Kidney capillary endothelial cell (primary cell): ENCODE measurements at regions not wholly inside any gene's neighbourhood (a gene's known extent, or its start where the extent isn't known, plus 50 kb on each side); places are given as distances from the start of the nearest gene placed in this dataset.
"Not testable (repeated sequence)": the region's sequence is repeated elsewhere in the genome, so short reads cannot be mapped to it uniquely, and the experiment has no call there.

ENCODE experiments used
- DNase-seq: peaks from one replicate; pipeline ENCODE4 v3.0.0-alpha.2; 2018; ENCODE audit warnings: low spot score

DNA sequence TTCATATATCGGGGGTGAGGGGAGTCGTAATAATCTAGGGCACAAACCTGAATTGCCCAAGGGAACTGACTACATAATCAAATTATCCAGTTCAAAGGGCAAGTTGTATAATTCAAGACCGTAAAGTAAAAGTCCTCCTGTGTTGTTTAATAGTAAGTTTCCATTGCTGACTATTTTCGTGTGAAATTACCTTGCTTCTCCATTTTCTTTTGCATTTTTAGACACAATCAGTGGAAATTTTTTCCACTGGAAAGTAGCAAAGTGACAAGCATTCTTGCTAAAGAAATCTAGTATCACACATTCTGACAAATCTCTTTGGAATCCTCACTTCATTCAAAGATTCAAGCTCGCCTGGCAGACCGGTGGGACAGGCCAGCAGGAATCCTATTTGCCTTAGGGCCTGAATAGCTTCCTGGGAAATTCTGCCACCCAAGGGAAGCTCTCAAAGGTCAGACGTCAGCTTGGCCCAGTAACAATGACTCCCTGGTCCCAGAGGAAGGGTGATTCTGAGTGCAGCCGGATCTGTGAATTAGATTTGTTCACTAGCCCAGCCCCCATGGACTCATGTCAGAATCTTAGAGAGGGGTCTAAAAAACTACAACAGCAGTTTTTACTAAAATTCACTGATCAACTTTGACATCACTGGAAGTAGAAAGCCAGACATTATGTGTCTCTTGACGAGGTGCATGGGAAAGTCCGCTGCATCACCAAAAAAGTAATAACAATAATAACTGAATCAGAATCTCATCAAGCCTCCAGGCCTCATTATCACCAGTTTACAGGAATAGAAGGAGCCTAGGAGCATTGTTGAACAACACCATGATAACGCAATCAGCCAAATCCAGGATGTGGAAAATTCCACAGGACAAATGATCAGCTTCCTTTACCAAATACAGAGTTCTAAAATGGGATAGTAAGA, 161.0 kb downstream of the SKIDA1 start:
- peak; percentile 93 for DNase-seq

GRCh38 chr10:21363731-21364104, 161.8 kb downstream of the SKIDA1 start:
- no peak for DNase-seq

DNA sequence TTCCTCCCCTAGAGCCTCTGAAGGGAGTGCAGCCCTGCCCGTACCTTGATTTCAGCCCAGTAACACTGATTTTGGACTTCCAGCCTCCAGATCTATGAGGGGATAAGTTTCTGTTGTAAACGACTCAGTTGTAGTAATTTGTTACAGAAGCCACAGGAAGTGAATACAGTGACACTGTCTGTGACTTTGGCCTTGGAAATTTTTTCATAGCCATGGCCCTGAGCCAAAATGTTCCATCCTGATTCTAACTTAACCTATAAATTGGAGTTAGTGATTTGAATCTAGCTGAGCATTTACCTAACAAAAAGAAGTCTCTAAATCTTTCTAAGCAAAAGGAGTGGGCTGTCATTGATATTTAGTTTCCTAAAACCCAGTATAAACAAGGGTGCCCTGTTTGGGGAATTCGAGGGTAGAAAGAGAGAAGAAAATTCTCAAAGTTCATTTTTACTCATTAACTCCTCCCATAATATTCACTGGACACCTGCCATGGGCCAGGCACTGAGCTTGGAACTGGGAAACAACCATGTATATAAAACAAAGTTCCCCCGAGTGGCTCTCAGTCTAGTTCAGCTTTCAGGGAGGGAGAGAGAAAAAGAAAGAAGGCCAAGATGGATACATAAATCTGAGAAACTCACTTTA, 162.3 kb downstream of the SKIDA1 start:
- DNase-seq, result peak; percentile 24

GRCh38 chr10:21359202-21359601, 166.3 kb downstream of the SKIDA1 start:
- no peak for DNase-seq

- no peak for DNase-seq
Observed at GRCh38 chr10:21355591-21356011, 169.9 kb downstream of the SKIDA1 start.

- DNase-seq, result no peak
Observed at GRCh38 chr10:21352886-21353285, 172.6 kb downstream of the SKIDA1 start.

DNA sequence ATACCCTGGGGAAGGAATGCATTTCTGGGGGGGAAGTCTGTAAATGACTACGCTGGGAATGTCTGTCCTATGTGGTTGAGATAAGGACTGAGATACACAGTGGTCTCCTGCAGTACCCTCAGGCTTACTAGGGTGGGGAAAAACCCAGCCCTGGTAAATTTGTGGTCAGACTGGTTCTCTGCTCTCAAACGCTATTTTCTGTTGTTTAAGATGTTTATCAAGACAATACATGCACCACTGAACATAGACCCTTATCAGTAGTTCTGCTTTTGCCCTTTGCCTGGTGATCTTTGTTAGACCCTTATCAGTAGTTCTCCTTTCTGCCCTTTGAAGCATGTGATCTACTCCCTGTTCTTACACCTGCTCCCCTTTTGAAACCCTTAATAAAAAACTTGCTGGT, 173.9 kb downstream of the SKIDA1 start:
- DNase-seq, result not testable (repeated sequence)

DNA sequence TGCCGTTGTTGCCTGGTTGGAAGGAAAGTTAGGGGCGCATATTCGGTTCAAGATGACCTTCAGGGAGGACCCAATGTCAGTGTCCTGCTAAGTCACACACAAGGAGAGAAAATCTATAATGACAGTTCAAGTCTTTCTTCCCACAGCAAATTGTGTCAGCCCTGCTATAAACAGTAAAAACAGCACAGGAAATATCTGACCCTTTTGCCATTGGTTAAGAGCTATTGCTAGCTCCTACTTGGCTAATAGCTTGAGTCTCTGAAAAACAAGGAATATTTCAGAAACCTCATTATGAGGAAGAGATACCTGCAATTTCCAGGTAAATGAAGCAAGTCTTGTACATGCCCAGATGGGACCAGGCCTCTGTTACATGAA, 175.6 kb downstream of the SKIDA1 start:
- no peak for DNase-seq

DNA sequence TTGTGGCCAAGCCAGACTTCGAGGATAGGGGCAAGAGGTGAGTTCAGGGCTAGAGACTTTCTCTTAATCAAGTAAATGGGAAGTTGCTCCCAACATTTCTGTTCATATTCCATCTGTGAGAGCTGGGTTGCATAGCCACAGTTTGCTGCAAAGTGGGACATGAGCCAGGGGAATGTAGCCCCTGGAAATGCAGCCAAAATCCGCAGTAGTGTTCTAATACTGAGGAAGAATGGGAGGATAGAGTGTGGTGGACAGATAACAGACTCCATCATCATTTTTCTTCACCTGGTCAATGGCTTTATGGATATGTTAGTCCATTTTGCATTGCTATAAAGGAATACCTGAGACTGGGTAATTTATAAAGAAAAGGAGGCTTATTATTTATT, 177.7 kb downstream of the SKIDA1 start:
- no peak for DNase-seq

DNA sequence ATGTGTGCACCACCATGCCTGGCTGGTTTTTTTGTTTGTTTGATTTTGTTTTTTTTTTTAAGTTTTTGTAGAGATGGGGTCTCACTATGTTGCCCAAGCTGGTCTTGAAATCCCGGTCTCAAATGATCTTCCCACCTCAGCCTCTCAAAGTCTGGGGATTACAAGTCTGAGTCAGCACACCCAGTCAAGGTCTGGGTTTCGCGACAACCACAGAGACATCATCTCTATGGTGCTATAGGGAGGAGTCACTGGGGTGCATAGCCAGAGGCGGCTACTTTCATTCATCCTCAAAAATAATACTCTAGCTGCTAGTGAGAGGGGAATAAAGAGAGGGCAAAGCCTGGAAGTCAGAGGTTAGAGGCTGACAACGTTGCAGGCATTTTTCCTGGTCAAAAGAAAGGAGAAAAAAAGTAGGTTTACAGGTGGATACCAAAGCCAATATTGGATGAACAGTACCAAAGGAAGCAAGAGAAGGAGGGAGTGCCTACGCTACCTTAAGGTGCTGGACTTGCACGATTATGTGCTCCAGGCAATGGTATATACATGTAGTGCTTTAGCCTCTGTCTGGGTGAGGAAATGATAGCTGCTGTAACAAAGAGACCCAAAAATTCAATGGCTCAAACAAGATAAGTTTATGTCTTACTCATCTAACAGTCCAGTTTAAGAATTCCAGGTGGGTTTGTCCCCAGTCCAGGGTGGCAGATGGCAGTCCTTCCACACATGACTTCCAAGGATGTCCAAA, 178.3 kb downstream of the SKIDA1 start:
- DNase-seq, result no peak

- DNase-seq, result no peak
Observed at GRCh38 chr10:21343087-21343486, 182.4 kb downstream of the SKIDA1 start.

- DNase-seq, result not testable (repeated sequence)
Observed at GRCh38 chr10:21342499-21342898, 183.0 kb downstream of the SKIDA1 start.

GRCh38 chr10:21340331-21340730, 185.2 kb downstream of the SKIDA1 start:
- DNase-seq, result no peak

- no peak for DNase-seq
Observed at GRCh38 chr10:21337171-21337792, 188.2 kb downstream of the SKIDA1 start.

DNA sequence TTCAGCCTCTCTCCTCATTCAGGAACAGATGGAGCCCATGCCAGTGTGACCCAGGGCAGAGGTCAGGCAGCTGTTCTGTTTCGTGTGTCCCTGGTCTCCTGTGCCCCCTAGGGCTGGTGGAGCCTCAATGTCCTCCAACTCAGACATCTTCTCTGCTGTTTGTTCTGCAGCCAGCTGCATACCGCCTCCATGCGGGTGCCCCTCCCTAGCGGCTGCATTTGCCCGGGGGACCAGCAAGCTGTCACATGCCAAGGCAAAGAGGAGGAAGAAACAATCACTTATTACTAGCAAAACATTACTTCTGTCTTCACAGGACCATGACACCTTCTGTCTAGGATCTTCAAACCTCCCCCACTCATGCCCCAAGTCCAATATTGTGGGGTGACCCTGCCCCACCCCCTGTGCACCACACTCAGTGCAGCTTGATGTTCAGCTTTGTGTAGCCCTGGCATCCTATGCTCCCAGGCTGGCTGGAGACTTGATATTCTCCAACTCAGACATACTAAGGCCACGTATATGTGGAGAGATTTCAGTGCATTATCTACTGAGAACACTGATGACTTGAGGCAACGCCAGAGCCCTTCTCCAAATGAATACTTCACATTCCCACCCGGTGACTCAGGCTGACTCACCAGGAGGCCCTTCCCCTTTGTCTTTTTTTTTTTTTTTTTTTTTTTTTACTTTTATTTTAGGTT, 188.9 kb downstream of the SKIDA1 start:
- DNase-seq, result peak; percentile 96

DNA sequence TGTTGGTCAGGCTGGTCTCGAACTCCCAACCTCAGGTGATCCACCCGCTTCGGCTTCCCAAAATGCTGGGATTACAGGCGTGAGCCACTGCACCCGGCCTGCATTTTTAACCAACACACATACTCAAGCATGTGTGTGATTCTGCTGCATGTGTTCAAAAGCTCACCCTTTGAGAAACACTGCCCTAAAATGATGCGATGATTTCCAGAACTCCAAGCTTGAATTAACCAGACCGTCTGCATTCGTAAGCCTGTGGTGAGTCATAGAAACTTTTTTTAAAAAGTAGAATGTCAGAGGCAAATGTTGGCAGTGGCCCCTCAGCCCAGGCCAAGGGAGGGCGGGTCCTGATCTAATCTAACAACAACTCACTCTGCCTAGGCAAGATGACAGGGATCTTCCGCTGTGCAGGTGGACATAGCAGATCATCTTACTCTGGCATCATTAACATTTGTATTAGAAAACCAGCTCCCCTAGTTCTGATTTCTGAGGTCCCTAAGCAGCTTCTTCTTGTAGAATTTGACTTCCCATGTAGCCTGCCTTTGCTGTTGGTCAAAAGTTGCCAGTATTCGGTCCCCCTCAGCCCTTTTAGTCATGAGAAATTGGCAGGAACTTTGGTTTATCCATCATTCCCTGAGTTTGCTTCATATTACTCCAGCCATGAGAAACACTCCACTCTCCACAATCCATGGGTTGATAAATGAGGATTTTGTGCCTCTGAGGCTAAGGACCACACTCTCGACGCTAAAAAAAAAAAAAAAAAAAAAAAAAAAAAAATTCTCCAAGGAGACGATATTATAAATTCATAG, 190.4 kb downstream of the SKIDA1 start:
- peak; percentile 62 for DNase-seq

DNA sequence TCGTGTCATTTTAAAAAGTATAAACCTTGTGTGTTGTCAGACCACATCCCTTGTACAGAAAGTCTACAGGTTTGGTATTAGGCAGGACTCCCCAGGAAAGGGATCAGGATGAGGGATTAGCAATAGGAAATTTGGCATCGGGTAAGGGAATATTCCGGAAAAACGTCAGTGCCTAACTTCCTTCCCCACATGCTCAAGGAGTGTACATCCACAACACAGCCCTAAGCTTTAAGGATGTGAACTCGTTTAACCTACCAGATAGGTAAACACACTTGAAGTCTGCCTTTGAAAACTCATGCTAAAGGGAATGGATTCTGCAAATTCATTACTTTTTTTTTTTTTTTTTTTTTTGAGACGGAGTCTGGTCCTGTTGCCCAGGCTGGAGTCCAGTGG, 194.9 kb downstream of the SKIDA1 start:
- DNase-seq, result peak; percentile 86

GRCh38 chr10:21329995-21330627, 195.4 kb downstream of the SKIDA1 start:
- peak; percentile 85 for DNase-seq

- DNase-seq, result no peak
Observed at GRCh38 chr10:21327289-21327993, 198.0 kb downstream of the SKIDA1 start.
